ENCODE measurements at regions not wholly inside any gene's neighbourhood (a gene's known extent, or its start where the extent isn't known, plus 50 kb on each side); places are given as distances from the start of the nearest gene placed in this dataset.

GRCh38 chr12:107500307-107500706 lies 185.3 kb upstream of the PWP1 start:
- no peak overlapping the region for H3K9ac ChIP-seq (ENCODE audit: insufficient read depth, low read depth, low read length)
- POLR2A ChIA-PET, result no interaction called here
- in situ Hi-C loops (cut with HindIII; ENCODE audit: extremely low pct_ligation_motif_present, low pct_unique_long_range_greater_than_20kb) (no loop called here), intact Hi-C loops (cut with micrococcal nuclease; ENCODE audit: unreplicated experiment) (no loop called here)
- ATAC-seq (peak; percentile 64), FAIRE-seq (no peak), DNase-seq (ENCODE audit: low spot score) (no peak)
- H3K36me3 ChIP-seq (replicated peaks in 1 of 2; ENCODE audit: control insufficient read depth in 1 of 2, insufficient read depth in 2 of 2, low read length in 2 of 2), result no peaks in the 10 kb centered on the region
- TF ChIP-seq KLF15 (CRISPR knock-in tag; IDR thresholded peaks at IDR 0.05; ENCODE audit: borderline replicate concordance), result no peak
- TF ChIP-seq ZNF687 (CRISPR knock-in tag; IDR thresholded peaks at IDR 0.05), result peak; percentile 20; the same call in 1 of the 2 replicates
- TF ChIP-seq ARNTL (CRISPR knock-in tag; IDR thresholded peaks at IDR 0.05), result peak; percentile 48; the same call in 1 of the 2 replicates
- TF ChIP-seq MBD4 (IDR thresholded peaks at IDR 0.05; ENCODE audit: borderline replicate concordance, low read length), result no peak
- TF ChIP-seq ZMYM3 (CRISPR knock-in tag; IDR thresholded peaks at IDR 0.05), result peak; percentile 71
- TF ChIP-seq SALL1 (CRISPR knock-in tag; IDR thresholded peaks at IDR 0.05), result peak; percentile 17; the same call in 1 of the 2 replicates
- TF ChIP-seq LCORL (IDR thresholded peaks at IDR 0.05), result no peak
- TF ChIP-seq LCORL (CRISPR knock-in tag; IDR thresholded peaks at IDR 0.05), result 0 out of 2 replicates have a peak, but pooled peaks have one; percentile 22
- TF ChIP-seq ATM (IDR thresholded peaks at IDR 0.05; ENCODE audit: borderline replicate concordance), result no peak
- peak; percentile 72 for TF ChIP-seq RBAK (CRISPR knock-in tag; IDR thresholded peaks at IDR 0.05)
- TF ChIP-seq, protein P1, sequence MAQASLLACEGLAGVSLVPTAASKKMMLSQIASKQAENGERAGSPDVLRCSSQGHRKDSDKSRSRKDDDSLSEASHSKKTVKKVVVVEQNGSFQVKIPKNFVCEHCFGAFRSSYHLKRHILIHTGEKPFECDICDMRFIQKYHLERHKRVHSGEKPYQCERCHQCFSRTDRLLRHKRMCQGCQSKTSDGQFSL (CRISPR knock-in tag; IDR thresholded peaks at IDR 0.05), result peak; percentile 55; the same call in 1 of the 2 replicates
- peaks cover 28% of the 10 kb centered on the region for H3K4me1 ChIP-seq (ENCODE audit: insufficient read depth, low read length)
- H3K27ac ChIP-seq (ENCODE audit: extremely low read length, insufficient read depth, low read length), result no peak overlapping the region
- CTCF ChIA-PET (ENCODE audit: low intra/inter-chr PET ratio, low total read pairs), result no interaction called here
- 32% methylated on average over 6 of the region's 6 CpGs for WGBS (ENCODE audit: low lambda C conversion rate)
- no peaks in the 10 kb centered on the region for H3K79me2 ChIP-seq (ENCODE audit: insufficient read depth, low read length)
- no peaks in the 10 kb centered on the region for H4K20me1 ChIP-seq (ENCODE audit: insufficient read depth, low read length)
- H3K27me3 ChIP-seq (ENCODE audit: control insufficient read depth in 1 of 2, insufficient read depth in 2 of 2, low read length in 2 of 2), result no peaks in the 10 kb centered on the region
- H3K4me3 ChIP-seq (replicated peaks in 1 of 3; ENCODE audit: insufficient read depth in 1 of 3, low read depth in 2 of 3, low read length in 3 of 3), result no peak overlapping the region
- BruUV-seq (replicated peaks), result no TSS peak
- H2AFZ ChIP-seq (ENCODE audit: low read length), result no peak overlapping the region
- H3K9me3 ChIP-seq (ENCODE audit: low read length), result no peaks in the 10 kb centered on the region
- no peak overlapping the region for H3K4me2 ChIP-seq (ENCODE audit: low read depth, low read length)
